CD14-positive monocyte (primary cell): ENCODE measurements at regions not wholly inside any gene's neighbourhood (a gene's known extent, or its start where the extent isn't known, plus 50 kb on each side); places are given as distances from the start of the nearest gene placed in this dataset.

ENCODE experiments used
- DNase-seq, 3 donors: peaks; one replicate each; pipeline ENCODE4 v3.0.0-alpha.2; 2011 to 2022
- H2AFZ ChIP-seq: 2 replicates; pipeline ENCODE4 v1.6.0; 2012; ENCODE audit warnings: mild to moderate bottlenecking, low read depth, low read length, inconsistent platforms; ENCODE audit not compliant: insufficient read depth, poor library complexity, severe bottlenecking
- H3K27ac ChIP-seq, 2 donors: 1 replicate in 1 of 2; 2 replicates in 1 of 2; pipeline ENCODE4 v1.5.1; 2012 to 2013; ENCODE audit warnings: low read length in 2 of 2, control low read depth in 1 of 2, inconsistent platforms in 1 of 2, low read depth in 1 of 2, mild to moderate bottlenecking in 1 of 2
- H3K27me3 ChIP-seq, 2 donors: one replicate each; pipeline versions ENCODE4 v1.6.0 to v1.6.1; 2011 to 2013; ENCODE audit warnings: low read length in 2 of 2; ENCODE audit not compliant: control insufficient read depth in 2 of 2, insufficient read depth in 2 of 2
- H3K36me3 ChIP-seq, 2 donors: replicated peaks in 1 of 2; 1 replicate in 1 of 2; 2 replicates in 1 of 2; pipeline versions ENCODE4 v1.5.1 to v1.6.1; 2012 to 2013; ENCODE audit warnings: low read length in 2 of 2, control low read depth in 1 of 2, inconsistent platforms in 1 of 2, mild to moderate bottlenecking in 1 of 2; ENCODE audit not compliant: insufficient read depth in 2 of 2, control insufficient read depth in 1 of 2
- H3K4me1 ChIP-seq, 2 donors: 1 replicate in 1 of 2; 2 replicates in 1 of 2; pipeline versions ENCODE4 v1.5.1 to v1.6.1; 2012 to 2013; ENCODE audit warnings: low read length in 2 of 2, control low read depth in 1 of 2, inconsistent platforms in 1 of 2, mild to moderate bottlenecking in 1 of 2, moderate library complexity in 1 of 2; ENCODE audit not compliant: insufficient read depth in 2 of 2, control insufficient read depth in 1 of 2
- H3K4me2 ChIP-seq: replicated peaks from 2 replicates; pipeline ENCODE3; 2012; ENCODE audit warnings: low read length, moderate library complexity, mild to moderate bottlenecking; ENCODE audit not compliant: poor library complexity, severe bottlenecking; ENCODE audit errors: extremely low read depth
- H3K4me3 ChIP-seq, 3 experiments: fragments of 200-600 bp in 1 of 3; sonication (generic) in 1 of 3; replicated peaks in 1 of 3; 1 replicate in 2 of 3; 2 replicates in 1 of 3; pipeline ENCODE4 v1.5.1; 2011 to 2013; ENCODE audit warnings: low read length in 3 of 3, mild to moderate bottlenecking in 3 of 3, control low read depth in 2 of 3, low read depth in 2 of 3, inconsistent platforms in 1 of 3, moderate library complexity in 1 of 3
- H3K79me2 ChIP-seq: 2 replicates; pipeline ENCODE4 v1.6.0; 2012; ENCODE audit warnings: mild to moderate bottlenecking, control low read depth, inconsistent platforms, low read length, moderate library complexity; ENCODE audit not compliant: insufficient read depth
- H3K9ac ChIP-seq: 2 replicates; pipeline ENCODE4 v1.6.0; 2017; ENCODE audit warnings: low read length, mild to moderate bottlenecking; ENCODE audit not compliant: insufficient read depth, poor library complexity, severe bottlenecking
- H3K9me3 ChIP-seq, 2 donors: replicated peaks in 1 of 2; 1 replicate in 1 of 2; 2 replicates in 1 of 2; pipeline versions ENCODE4 v1.5.1 to v1.6.1; 2012 to 2013; ENCODE audit warnings: low read length in 2 of 2, control low read depth in 1 of 2; ENCODE audit not compliant: control insufficient read depth in 1 of 2, insufficient read depth in 1 of 2
- H4K20me1 ChIP-seq: 2 replicates; pipeline ENCODE4 v1.6.0; 2012; ENCODE audit warnings: mild to moderate bottlenecking, low read length, control low read depth, moderate library complexity; ENCODE audit not compliant: insufficient read depth
- H3K27ac Mint-ChIP-seq, 7 donors: one replicate each; pipeline ENCODE4 v1.8.0; 2020; ENCODE audit warnings: mild to moderate bottlenecking in 7 of 7, mixed read lengths in 7 of 7, moderate library complexity in 6 of 7, inconsistent platforms in 2 of 7
- H3K27me3 Mint-ChIP-seq, 3 donors: one replicate each; pipeline ENCODE4 v1.8.0; 2021 to 2022; ENCODE audit warnings: low read depth in 3 of 3, mild to moderate bottlenecking in 3 of 3, mixed read lengths in 3 of 3, moderate library complexity in 3 of 3, inconsistent platforms in 1 of 3
- H3K36me3 Mint-ChIP-seq, 2 donors: one replicate each; pipeline ENCODE4 v1.8.0; 2020; ENCODE audit warnings: mixed read lengths in 2 of 2, inconsistent platforms in 1 of 2, mild to moderate bottlenecking in 1 of 2
- H3K4me1 Mint-ChIP-seq: one replicate; pipeline ENCODE4 v1.8.0; 2020; ENCODE audit warnings: mild to moderate bottlenecking, mixed read lengths
- H3K4me3 Mint-ChIP-seq, 2 donors: one replicate each; pipeline ENCODE4 v1.8.0; 2020; ENCODE audit warnings: mild to moderate bottlenecking in 2 of 2, mixed read lengths in 2 of 2, moderate library complexity in 1 of 2
- H3K9me3 Mint-ChIP-seq, 7 donors: one replicate each; pipeline ENCODE4 v1.8.0; 2020 to 2022; ENCODE audit warnings: mixed read lengths in 7 of 7, mild to moderate bottlenecking in 6 of 7, moderate library complexity in 6 of 7, inconsistent platforms in 2 of 7
- WGBS: methylation state at CpG from one replicate; pipeline ENCODE4 v1.1.5; 2013; ENCODE audit warnings: missing lambda C conversion rate; ENCODE audit not compliant: insufficient coverage; 5-methylcytosine and 5-hydroxymethylcytosine counted together
- intact Hi-C, 2 donors: fragments of 100-400 bp; cut with micrococcal nuclease; formaldehyde crosslinking; loops; one replicate each; pipeline versions ENCODE4 v1.15.0 to v1.15.1; 2023
- TF ChIP-seq, protein P1 (sequence below): fragments of 200-600 bp; IDR thresholded peaks from one replicate; pipeline ENCODE4 v1.8.0; 2022; ENCODE audit warnings: antibody characterized with exemption, mild to moderate bottlenecking

DNA sequence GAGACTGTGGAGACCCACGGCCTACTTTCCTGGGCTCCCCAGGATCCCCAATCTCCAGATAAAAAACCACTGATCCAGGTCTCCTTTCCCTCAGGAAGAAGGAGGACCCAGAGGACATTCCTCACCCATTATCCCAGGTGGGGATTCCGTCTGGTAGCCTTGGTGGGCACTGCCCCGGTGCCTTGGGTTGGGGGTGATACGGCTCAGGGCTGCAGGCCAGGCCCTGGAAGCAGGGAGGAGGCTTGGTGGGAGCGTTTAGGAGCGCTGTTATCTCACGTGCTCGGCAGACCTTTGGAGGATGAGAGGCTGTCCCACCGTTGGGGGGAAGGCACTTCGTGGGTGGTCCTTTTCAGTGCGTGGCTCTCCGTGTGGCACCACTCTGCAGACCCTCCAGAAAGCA is 926.3 kb downstream of the BRD1 start:
- no peak overlapping the region for H3K4me2 ChIP-seq
- no peaks in the 10 kb centered on the region for H4K20me1 ChIP-seq
- no peak overlapping the region for H3K9ac ChIP-seq
- no peaks in the 10 kb centered on the region for H3K79me2 ChIP-seq
- no CpG with 5 or more reads among the region's 12 CpGs for WGBS
- no peaks in the 10 kb centered on the region for H3K27me3 ChIP-seq
- Mint-ChIP-seq H3K27me3 (peaks cover 1 to 6% (median 5%) of the 10 kb centered on the region in 3 donors), H3K4me3 (no peak overlapping the region), H3K36me3 (no peaks in the 10 kb centered on the region), H3K9me3 (no peaks in the 10 kb centered on the region), H3K4me1 (no peaks in the 10 kb centered on the region), H3K27ac (no peak overlapping the region)
- no peak overlapping the region for H3K27ac ChIP-seq
- TF ChIP-seq, protein P1, sequence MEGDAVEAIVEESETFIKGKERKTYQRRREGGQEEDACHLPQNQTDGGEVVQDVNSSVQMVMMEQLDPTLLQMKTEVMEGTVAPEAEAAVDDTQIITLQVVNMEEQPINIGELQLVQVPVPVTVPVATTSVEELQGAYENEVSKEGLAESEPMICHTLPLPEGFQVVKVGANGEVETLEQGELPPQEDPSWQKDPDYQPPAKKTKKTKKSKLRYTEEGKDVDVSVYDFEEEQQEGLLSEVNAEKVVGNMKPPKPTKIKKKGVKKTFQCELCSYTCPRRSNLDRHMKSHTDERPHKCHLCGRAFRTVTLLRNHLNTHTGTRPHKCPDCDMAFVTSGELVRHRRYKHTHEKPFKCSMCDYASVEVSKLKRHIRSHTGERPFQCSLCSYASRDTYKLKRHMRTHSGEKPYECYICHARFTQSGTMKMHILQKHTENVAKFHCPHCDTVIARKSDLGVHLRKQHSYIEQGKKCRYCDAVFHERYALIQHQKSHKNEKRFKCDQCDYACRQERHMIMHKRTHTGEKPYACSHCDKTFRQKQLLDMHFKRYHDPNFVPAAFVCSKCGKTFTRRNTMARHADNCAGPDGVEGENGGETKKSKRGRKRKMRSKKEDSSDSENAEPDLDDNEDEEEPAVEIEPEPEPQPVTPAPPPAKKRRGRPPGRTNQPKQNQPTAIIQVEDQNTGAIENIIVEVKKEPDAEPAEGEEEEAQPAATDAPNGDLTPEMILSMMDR = no peak
- no peak overlapping the region for H2AFZ ChIP-seq
- H3K36me3 ChIP-seq = no peaks in the 10 kb centered on the region
- H3K9me3 ChIP-seq = no peaks in the 10 kb centered on the region
- no peaks in the 10 kb centered on the region for H3K4me1 ChIP-seq
- no peak overlapping the region for H3K4me3 ChIP-seq
- DNase-seq = no peak
- intact Hi-C loops = no loop called here

DNA sequence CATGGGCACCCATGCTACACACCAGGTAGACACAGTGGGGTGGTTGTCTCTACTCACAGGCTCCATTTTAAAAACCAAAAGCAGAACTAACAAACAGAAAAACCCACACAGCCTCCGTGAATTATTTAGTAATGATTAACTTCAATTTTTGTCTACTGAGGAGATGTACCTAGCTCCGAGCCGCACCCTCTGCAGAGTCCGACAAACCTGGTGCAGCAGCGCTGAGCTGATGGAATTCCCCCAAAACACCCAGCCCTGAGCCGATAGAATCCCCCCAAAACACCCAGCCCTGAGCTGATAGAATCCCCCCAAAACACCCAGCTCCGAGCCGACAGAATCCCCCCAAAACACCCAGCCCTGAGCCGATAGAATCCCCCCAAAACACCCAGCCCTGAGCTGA is 927.0 kb downstream of the BRD1 start:
- Mint-ChIP-seq H3K9me3 (no peaks in the 10 kb centered on the region), H3K4me3 (no peak overlapping the region), H3K36me3 (no peaks in the 10 kb centered on the region), H3K27me3 (peaks cover 1 to 6% (median 5%) of the 10 kb centered on the region in 3 donors), H3K27ac (no peak overlapping the region), H3K4me1 (no peaks in the 10 kb centered on the region)
- H3K27me3 ChIP-seq = no peaks in the 10 kb centered on the region
- 100% methylated on average over 1 of the region's 9 CpGs for WGBS
- H3K36me3 ChIP-seq = no peaks in the 10 kb centered on the region
- no peaks in the 10 kb centered on the region for H3K9me3 ChIP-seq
- no peak for DNase-seq
- no peaks in the 10 kb centered on the region for H3K4me1 ChIP-seq
- TF ChIP-seq, protein P1 = no peak
- H3K79me2 ChIP-seq = no peaks in the 10 kb centered on the region
- no peak overlapping the region for H3K4me2 ChIP-seq
- no peak overlapping the region for H2AFZ ChIP-seq
- no peaks in the 10 kb centered on the region for H4K20me1 ChIP-seq
- no peak overlapping the region for H3K27ac ChIP-seq
- H3K4me3 ChIP-seq = no peak overlapping the region
- intact Hi-C loops = no loop called here
- no peak overlapping the region for H3K9ac ChIP-seq
